Uterus (tissue), 2 donors: ENCODE measurements at regions not wholly inside any gene's neighbourhood (a gene's known extent, or its start where the extent isn't known, plus 50 kb on each side); places are given as distances from the start of the nearest gene placed in this dataset.

Experiments
- POLR2A ChIP-seq, 2 donors: fragments of 450-650 bp; IDR thresholded peaks; one replicate each; pipeline ENCODE4 v1.6.1; 2016; ENCODE audit warnings: antibody characterized with exemption in 2 of 2, mild to moderate bottlenecking in 1 of 2, moderate library complexity in 1 of 2
- TF ChIP-seq, protein P1 (sequence below), 4 experiments: fragments of 200-600 bp in 2 of 4; fragments of 450-650 bp in 2 of 4; sonication (generic) in 2 of 4; IDR thresholded peaks; one replicate each; pipeline ENCODE4 v1.5.1; 2016 to 2019; ENCODE audit warnings: antibody characterized with exemption in 4 of 4, mild to moderate bottlenecking in 2 of 4, moderate library complexity in 1 of 4

DNA sequence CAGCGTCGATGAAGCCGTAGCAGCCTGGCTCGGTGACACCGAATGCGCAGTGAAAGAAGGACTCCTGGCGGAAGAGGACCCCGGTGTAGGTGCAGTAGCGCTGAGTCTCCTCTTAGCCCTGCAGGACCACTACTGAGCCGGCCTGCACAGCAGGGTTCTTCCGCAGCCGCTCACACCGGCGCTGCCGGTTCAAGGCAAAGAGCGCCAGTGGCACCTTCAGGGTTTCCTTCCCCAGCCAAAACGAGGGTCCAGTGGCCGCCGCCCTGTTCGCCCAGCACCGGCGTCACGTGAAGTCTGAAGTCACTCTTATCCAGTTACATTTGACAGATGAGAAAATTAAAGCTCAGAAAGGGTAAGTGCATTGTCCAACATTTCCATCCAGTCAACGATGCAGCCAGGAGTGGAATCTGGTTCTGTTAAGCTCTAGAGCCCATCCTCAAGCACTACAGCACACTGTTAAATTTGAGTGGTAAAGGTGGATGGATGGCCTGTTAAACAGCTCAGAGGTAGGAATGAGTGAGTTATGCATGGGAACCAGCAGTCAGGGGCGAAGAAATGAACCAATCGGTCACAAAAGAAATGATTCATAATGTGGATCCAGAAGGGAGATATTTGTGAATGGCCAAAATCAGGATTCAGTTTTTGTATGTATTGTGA lies 50.2 kb upstream of the SMIM36 start:
- TF ChIP-seq, protein P1, sequence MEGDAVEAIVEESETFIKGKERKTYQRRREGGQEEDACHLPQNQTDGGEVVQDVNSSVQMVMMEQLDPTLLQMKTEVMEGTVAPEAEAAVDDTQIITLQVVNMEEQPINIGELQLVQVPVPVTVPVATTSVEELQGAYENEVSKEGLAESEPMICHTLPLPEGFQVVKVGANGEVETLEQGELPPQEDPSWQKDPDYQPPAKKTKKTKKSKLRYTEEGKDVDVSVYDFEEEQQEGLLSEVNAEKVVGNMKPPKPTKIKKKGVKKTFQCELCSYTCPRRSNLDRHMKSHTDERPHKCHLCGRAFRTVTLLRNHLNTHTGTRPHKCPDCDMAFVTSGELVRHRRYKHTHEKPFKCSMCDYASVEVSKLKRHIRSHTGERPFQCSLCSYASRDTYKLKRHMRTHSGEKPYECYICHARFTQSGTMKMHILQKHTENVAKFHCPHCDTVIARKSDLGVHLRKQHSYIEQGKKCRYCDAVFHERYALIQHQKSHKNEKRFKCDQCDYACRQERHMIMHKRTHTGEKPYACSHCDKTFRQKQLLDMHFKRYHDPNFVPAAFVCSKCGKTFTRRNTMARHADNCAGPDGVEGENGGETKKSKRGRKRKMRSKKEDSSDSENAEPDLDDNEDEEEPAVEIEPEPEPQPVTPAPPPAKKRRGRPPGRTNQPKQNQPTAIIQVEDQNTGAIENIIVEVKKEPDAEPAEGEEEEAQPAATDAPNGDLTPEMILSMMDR (IDR thresholded peaks at IDR 0.05) = no peak
- TF ChIP-seq POLR2A (IDR thresholded peaks at IDR 0.05) = no peak
